GM18907 (cell line): ENCODE measurements at regions not wholly inside any gene's neighbourhood (a gene's known extent, or its start where the extent isn't known, plus 50 kb on each side); places are given as distances from the start of the nearest gene placed in this dataset.
"Not testable (repeated sequence)": the region's sequence is repeated elsewhere in the genome, so short reads cannot be mapped to it uniquely, and the experiment has no call there.

Source experiments
- ATAC-seq: cut with Tn5 transposase; IDR thresholded peaks from one replicate; pipeline ENCODE4 v1.9.1; 2021; ENCODE audit warnings: mild to moderate bottlenecking, moderate library complexity; ENCODE audit not compliant: unreplicated experiment

DNA sequence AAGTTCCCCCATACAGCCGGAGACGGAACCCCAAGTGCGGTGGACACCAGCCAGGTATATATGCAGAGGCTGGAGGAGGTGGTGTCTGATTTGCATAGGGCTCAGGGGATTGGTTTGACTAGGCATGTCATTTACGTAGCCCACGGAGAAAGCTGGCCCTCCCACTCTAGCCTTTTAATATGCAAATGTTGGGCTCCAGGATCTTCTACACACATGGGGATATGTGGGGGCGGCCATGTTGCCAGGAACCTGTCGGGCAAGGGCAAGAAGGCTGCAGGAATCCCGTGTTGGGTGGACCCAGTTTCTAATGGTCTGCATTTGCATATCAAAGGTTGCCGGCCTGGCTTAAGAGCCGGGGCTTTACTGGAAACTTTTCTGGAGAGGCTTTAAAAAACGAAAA lies 57.4 kb downstream of the FTHL17 start:
- ATAC-seq: not testable (repeated sequence)

DNA sequence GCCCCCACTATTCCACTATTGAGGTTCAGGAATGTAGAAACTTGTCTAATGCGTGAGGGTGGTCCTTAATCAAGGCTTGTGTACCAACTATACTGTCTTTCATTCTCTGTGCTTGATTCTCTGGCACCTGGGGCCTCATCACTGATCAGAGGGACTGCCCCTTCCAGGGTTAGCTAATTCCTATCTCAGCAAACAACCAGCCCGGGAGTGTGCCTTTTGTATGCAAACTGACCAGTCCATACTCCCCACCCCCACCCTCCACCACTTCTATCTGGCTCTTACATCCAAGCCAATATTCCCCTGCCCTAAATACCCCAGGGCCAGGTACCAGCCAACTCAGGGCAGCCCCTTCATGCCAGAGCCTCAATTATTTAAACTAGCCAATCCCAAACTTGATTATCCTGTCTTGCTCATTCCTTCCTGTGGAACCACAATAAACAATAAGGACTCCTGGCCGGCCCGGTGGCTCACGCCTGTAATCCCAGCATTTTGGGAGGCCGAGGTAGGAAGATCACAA lies 59.3 kb downstream of the FTHL17 start:
- no peak for ATAC-seq

DNA sequence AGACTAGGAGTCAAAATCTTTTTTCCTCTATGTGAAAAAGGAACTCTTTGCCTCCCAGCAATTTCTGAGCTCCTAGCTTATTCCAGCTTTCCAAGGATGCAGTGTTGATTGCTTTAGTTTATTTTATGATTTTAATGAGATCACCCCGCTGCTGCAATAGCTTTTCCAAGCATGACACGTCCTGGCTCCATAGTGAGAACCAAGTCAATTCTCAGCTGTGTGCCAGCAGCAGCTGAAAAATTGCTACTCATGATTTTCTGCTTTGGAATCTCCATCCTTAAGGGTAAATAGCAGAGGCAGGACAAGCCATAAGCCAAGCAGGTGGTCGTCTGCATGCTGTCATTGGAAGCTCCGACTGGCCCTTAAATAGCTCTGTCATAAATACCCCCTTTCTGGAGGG lies 64.5 kb downstream of the FTHL17 start:
- no peak for ATAC-seq

DNA sequence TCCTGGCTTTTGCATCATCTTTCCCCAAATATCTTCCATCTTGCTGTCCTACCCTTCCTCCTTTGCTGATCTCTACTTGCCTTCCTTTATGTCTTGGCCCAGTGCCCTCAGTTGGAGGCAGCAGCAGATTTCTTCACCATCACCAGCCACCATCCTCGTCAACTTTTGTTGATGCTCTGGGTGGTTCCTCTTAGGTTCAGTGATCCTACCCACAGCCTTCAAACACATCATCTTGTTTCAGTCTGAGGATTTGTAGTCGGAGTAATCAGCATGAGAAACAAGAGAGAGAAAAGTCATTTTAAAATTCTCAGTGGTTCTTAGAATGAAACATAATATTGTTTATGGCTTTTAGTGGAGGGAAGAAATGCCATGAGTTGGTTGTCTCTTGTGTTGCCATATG lies 65.8 kb downstream of the FTHL17 start:
- no peak for ATAC-seq

DNA sequence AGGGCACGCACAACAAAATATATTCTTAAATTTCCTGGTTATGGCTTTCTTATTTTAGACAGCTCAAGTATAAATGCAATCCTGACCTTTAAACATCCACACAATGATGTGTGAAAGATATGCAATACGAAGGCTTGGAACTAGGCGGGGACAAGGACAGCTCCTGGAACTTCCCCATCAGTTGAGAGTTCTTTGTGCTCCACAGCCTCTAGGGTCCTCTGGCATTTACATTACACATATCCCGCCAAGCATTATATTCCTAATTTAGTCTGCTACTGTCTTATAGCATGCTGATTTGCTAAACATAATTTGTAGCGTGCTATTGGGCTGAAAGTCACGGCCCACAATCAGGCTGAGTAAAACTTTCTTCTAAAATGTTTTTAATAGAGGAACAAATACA lies 74.4 kb downstream of the FTHL17 start:
- ATAC-seq: no peak

DNA sequence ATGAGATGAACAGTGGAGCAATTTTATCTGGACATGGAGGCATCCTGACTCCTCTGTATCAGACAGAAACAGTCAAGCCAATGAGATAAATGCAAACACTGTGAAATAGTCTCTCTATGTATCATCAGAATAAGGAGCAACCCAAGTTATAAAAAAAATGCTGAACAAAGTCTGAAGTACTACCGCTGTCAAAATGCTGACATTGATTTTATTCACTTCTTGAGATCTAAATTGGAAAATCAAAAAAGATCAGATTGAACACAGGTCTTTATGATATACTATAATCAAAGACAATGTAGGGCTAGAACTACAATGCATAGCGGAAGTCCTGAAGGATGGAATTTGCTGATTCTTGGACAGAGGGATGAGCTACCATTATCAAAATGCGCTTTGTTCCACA lies 76.1 kb downstream of the FTHL17 start:
- no peak for ATAC-seq

DNA sequence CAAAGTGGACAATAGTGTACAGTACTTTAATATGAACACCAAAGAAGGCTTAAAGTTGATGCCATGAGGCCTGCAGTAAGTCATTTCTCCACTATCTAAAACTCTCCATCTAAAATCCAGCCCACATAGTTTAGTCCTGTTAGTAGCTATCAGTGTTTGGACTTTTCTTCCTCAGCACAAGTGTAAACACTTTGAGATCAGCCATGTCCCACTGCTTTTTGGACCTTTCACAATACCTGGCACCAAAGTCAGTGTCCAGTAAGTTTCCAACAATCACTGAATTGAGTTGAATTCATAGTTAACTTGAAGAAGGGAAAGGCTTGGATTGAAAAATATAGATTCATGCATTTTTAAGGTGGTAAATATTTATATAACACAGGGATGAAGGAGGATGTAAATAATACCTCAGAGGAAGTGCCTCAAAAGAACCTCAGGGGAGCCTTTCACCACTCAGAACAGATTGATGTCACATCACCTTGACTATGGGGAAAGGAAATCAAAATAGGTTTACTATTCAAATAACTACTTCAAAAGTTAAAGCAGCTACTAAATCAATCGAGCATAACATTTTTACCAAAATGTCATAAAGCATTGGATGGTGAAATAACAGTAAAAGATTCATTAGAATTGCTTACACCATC lies 76.7 kb downstream of the FTHL17 start:
- ATAC-seq: no peak

DNA sequence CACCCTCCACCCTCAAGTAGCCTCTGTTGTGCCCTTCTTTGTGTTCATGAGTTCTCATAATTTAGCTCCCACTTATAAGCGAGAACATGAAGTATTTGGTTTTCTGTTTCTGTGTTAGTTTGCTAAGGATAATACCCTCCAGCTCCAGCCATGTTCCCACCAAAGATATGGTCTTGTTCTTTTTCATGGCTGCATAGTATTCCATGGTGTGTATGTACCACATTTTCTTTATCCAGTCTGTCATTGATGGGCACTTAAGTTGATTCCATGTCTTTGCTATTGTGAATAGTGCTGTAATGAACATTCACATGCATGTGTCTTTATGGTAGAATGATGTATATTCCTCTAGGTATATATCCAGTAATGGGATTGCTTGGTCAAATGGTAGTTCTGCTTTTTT lies 77.8 kb downstream of the FTHL17 start:
- not testable (repeated sequence) for ATAC-seq

DNA sequence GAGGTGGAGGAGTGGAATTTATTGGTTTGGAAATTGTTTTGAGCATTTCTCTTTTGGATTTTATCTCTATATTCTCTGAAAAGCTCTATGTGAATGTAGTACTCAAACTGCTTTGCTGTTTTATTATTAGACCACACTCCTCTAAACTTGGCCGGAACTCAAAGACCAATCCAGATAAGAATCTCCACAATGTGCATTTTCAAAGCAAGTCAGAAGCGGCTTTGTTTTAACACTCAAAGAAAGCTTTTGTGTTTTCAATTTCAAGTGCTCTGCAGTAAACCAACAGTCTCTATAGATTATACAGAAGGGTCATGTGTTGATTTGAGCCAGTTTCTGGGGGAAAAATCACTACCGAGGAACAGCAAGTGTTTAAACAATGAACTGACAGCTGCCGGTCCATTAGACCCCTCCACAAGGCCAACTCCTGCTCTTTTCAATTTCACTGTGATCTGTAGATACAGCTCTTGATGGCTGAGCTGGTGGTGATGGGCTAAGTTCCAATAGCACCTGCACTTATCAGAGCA lies 79.4 kb downstream of the FTHL17 start:
- no peak for ATAC-seq

DNA sequence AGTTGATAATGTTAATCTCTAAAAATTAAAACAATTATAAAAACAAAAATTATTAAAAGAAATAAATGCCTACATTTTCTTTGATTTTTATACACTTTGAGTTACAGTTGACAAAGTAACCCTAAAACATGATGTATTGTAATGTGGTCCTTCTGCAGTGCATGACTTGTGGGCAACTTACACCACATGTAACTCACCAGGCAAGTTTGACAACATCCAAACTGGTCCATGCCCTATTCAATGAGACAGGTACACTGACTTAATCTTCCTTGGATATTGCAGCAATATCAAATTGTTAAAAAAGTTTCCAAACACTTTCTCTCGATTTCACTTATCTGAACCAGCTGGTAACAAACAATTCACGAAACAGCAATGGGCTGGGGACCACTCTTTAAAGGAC lies 81.5 kb downstream of the FTHL17 start:
- no peak for ATAC-seq

DNA sequence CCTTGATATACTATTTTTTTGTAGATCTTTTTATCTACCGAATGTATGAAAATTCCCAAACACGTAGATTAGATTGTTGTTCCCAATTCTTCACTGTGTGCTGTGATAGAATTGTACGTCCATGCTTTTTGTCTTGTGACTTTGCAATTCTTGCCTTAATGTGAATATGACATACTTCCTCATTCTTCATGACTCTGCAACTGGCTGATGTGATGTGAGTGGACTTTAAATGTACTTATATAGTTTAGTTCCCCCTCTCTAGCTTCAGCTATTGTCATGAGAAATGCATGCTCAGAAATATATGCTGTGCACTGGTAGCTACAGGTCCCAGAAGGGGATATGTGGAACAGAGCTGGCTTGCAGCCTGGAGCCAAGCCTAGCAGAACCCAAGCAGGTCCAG lies 89.4 kb downstream of the FTHL17 start:
- ATAC-seq: no peak

DNA sequence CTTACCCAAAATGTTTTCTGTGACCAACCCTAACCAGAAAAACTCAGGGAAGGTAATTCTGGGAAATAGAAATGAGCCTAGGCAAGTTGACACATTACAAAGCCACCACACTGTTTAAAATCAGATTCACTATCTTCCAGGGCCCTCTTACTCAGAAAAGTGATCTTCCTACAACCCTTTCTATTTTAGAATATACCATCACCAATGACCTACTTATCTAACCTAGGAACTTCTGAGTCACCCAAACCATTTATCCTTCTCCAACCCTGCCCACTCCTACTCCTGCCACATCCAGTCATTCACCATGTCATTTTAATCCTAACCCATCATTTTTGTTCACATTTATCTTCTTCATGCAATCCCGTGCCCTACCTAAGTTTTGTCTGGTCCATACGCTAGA lies 89.9 kb downstream of the FTHL17 start:
- no peak for ATAC-seq

DNA sequence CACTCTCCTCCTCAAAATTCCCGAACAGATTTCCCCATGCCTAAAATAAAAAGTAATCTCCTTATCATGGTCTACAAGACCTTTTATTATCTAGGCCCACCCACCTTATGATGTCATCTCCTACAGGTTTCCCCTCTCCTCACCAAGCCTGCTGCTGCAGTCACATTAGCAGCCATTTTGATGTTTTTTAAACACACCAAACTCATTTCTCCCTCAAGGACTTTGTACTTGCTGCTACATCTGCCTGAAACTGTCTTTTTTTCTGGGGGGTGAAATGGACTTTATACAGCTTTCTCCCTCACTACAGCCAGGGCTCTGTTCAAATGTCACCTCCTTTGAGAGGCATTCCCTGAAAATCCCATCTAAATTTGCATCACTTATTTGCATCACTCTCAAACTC lies 90.2 kb upstream of the TAB3 start:
- ATAC-seq: no peak

DNA sequence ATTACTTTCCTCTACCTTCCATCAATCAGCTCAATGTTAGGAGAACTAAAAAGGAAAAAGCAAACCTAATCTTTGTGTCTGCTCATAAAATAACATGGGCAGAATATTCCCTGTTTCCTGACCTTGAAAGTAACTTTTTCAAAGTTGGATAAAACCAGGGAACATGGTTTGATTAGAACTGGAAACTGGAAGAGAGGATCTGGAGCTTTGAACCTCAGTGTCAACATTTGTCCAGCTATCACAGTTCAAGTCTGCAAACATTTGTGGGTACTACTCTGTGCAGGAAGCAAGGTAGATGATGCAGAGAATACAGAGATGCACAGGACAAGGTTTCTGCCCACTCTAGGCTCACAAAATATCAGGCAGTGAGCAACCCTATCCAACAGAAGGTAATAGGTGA lies 86.4 kb upstream of the TAB3 start:
- ATAC-seq: no peak

DNA sequence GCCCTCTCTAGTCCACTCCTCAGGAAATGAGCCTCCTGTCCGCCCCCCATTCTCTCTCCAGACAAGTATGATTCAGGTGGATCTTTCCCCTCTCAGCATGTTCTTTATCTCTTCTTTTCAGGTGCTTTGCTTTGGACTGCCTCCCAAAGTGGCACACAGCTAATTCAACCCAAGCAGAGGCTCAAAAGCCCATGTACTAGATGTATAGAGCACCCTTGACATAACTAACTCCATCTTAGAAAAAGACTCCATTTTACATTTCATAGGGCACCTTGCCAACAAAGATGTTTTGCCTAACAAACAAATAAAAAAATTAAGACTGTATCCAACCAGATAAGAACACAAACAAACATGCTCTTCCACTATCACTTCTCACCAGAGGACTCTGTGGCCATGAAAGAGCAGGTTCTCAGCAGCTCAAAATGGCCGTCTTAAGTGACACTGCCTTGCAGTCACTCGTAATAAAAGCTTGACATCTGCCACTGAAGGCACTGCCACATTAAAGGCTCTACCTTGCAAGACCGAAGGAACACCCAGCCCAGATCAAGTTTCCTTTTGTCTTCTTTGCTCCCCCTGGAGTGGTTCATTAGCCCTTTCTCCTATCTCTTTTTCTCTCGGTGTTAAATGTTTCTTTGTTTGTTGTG lies 84.9 kb upstream of the TAB3 start:
- ATAC-seq: no peak

DNA sequence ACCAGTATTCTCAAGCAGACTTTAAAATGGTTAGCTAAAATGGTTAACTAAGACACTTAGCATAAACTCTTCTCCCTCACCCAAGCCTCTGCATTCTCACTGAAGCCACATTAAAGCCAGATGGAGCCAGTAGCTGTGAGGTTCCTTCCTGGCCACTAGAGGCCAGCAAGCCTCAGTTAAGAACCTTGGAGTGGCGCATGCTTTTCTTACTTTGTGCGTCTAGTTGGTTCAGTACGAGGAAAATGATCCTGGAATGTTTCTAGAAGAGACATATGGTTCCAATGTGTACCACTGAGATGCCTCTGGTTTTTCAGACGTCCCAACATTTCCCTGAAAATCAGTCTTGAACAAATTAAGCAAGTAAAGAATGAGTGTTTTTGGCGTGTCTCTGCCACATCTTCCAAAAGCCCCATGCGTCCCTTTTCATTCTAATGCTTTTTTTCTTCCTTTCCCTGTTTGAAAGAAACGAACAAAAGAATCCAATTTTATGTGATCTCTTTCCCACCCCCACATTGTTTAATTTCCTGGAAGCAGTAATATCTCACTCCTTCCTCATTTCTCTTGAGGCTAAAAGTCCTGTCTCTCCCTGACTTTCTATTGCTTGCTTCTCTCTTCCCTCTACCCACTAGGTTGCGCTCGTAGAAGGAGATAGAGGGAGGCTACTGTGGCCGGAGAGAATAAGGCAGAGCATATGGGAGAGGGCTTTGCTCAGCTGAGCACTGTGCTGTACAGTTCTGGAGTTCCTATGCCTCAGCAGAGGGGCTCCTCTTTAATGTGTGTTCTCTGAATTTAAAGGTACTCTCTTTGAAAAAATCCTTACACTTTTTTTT lies 82.9 kb upstream of the TAB3 start:
- peak; percentile 98 for ATAC-seq

DNA sequence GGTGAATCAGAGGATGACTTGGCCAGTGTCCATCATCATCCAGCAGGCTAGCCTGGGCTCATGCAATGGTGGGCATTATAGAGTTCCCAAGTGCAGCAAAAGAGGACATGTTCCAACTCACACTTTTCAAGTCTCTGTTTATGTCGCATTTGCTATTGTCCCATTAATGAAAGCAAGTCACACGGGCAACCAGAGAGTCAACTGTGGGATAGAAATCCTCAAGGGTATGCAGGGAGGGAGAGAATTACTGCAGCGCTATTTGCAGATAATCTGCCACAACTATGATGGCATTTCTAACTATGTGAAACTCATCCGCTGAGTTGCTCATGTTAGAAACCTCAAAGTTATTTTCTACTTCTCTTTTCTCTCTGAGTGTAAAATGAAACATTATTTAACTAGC lies 78.5 kb upstream of the TAB3 start:
- no peak for ATAC-seq

DNA sequence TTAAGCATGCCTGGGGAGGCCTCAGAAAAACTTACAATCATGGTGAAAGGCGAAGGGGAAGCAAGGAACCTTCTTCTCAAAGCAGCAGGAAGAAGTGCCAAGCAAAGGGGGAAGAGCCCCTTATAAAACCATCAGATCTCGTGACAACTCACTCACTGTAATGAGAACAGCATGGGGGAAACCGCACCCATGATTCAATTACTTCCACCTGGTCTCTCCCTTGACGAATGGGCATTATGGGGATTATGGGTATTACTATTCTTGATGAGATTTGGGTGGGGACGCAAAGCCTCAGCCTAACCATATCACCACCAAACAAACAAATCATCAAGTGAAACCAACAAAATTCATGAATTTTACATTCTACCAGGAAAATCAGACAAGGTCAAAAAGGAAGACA lies 76.7 kb upstream of the TAB3 start:
- ATAC-seq: no peak

DNA sequence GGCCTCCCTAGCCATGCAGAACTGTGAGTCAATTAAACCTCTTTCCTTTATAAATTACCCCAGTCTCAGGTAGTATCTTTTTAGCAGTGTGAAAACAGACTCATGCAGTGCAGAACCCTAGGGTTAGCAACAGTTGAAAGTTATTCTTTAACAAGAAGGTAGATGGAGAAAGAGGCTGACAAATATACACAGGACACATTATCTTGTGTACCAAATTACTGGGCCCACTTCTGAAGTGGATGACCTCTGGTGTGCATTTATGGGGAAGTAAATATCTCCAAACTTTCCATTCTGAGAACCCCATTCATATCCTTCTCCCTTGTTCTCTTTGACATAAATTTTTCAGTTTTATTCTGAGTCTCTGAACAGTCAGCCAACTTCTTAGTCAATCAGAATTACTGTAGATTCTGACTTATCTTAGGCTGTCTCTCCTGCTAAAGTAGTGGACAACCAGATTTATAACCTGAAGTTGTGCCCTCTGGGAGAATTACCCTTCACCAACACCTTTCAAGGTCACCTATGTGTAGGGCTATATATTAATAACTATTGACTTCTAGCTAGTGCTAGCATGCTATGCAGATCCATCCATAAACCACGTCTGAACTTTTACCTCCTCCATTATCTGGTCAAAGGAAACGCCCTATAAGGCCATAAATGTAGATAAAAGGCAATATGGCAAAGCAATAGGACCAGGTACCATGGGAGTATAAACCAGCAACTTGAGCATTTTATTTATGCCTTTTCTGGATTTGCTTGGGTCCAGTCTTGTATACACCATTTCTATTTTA lies 72.5 kb upstream of the TAB3 start:
- ATAC-seq: no peak

DNA sequence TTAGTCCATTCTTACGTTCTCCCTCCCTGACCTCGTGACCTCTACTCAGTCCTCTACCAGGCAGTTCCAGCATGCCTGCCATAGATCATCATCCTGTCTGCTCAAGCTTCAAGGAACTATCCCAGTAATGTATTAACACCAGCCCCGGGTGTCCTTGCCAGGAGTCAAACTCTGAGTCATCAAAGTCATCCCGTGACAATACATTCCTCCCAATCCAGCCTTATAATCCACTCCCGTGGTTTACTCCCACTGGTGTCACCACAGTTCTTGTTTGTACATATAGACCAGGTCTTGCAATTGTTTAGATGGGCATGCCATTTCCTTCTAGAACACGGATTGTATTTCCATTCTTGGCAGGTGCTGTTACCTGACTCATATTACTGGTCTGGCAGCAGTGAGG lies 68.7 kb upstream of the TAB3 start:
- no peak for ATAC-seq

DNA sequence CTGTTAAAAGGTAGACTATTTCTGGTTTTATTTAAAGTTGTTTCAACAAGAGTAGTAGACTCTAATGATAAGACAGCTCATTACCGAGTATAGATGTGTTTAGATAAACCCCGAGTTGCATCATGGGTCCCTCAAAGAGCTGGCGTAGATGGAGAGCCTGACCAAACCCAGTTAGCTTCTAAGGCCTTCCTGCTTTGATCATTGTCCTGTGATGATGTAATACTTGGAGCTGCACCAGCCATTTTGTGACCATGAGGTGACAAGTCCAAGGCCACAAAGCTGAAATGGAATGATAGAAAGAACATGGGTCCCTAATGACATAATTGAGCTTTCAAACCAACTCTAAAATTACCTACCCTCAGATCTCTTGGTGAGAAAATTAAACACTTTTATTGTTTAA lies 66.6 kb upstream of the TAB3 start:
- no peak for ATAC-seq
